Kidney tubule cell (primary cell): ENCODE measurements at regions not wholly inside any gene's neighbourhood (a gene's known extent, or its start where the extent isn't known, plus 50 kb on each side); places are given as distances from the start of the nearest gene placed in this dataset.
A peak's percentile ranks its signal among the peaks of the same experiment; 100 is the strongest.

Experiments
- DNase-seq: peaks from one replicate; pipeline ENCODE4 v3.0.0-alpha.2; 2018; ENCODE audit warnings: low spot score

GRCh38 chr1:36643371-36644270 lies 160.9 kb upstream of the CSF3R start:
- no peak for DNase-seq

- DNase-seq: no peak
These were observed 160.1 kb upstream of the CSF3R start for GRCh38 chr1:36642802-36643201.

DNA sequence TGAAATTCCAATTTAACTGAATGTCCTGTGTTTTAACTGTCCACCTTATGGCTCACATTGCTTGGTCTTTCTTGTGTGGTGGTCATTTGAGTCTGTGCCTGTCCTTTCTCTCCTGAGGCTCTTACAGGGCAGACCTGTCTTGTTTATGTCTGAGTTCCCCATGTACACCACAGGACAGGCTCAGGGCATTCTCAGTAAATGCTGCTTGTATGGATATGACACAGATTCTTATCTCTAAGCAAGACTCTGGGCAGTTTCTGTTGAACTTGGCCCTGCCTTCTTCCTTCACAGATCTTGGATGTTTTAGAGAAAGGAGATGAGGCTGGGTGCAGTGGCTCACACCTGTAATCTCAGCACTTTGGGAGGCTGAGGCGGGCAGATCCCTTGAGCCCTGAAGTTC lies 159.1 kb upstream of the CSF3R start:
- DNase-seq: no peak

DNA sequence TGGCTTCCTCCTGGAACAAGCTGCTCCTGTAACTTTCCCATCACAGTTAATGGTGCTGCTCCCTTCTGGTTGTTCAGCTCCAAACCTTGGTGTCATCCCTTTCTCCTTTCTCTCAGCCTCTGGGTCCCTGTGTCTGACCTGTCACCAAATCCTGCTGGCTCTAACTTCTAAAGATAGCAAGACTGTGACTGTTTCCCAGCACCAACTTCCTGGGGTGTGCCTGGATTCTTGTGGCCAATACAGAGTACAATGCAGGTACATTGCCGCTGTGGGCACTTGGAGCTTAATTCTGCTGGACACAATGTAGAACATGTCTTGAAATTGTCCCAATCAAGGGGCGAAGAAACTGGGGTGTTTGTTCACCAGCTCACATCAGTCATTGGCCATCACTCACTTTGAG lies 156.7 kb upstream of the CSF3R start:
- no peak for DNase-seq

DNA sequence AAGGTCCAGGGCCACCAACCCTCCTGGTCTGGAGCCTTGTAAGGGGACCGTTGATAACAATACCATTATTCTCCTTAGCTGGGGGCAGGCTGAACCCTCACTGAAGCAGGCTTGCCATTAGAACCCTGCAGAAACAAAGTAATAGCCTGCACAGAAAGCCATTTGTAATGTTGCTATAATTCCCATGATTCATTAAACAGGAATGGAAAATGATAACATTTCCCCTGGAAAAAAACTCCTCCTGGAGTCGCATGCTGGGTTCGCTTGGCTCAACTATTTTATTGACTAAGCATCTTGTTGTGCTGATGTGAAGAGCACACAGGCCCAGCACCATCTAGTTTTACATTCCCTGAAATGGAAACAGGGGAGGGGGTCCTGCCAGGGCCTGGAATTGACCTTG lies 155.6 kb upstream of the CSF3R start:
- DNase-seq: no peak

DNA sequence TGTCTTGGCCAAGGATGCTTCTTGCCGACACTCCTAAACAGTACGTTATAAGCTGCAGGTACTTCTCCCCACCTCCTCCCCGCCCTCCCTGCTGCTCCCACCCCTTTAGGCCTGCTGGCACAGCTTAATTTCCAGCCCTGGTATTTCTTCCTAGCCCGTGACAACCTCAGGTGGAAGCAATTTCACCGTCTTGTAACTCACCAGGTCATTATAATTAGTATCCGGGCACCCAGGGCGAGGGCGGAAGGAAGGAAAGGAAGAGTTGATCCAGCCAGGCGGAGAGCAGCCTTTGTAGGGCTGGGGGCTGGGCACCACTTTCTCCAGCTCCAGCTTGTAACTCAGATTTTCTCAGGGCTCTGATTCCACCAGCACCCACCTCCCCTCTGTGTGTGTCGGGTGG lies 153.5 kb upstream of the CSF3R start:
- DNase-seq: no peak

DNA sequence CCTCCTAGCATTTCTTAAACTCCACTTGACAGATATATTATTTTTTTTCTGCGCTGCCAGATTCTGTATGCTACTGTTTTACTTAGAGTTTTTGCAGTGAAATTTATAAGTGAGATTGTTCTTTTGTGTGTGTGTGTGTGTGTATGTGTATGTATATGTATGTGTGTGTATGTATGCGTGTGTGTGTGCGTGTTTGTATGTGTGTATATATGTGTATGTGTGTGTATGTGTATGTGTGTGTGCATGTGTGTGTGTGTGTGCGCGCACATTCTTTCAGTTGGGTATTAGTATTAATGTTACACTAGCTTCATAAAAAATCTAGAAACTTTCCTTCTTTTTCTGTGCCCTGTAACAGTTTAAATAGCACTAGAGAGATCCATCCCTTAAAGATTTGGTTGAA lies 152.6 kb upstream of the CSF3R start:
- no peak for DNase-seq

- DNase-seq: no peak
These were observed 146.1 kb upstream of the CSF3R start for GRCh38 chr1:36628804-36629203.

GRCh38 chr1:36626435-36626834 lies 143.7 kb upstream of the CSF3R start:
- DNase-seq: no peak

DNA sequence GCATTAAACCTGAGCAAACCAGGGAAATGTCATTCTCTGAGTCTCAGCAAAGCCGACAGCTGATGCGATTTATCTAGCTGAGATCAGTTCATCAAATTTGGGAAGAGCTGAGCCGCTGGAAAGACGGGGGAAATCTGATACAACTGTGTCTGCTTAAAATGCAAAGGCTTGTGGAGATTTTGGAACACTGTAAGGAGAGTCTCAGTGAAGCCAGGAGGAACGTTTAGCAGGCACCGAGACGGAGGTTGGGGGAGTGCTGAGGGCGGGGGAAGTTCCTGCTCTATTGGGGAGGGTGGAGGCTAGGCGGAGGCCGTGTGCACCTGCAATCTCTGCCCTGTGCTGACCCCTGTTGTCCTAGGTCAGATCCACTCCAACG lies 143.2 kb upstream of the CSF3R start:
- no peak for DNase-seq

- DNase-seq: no peak
These were observed 142.7 kb upstream of the CSF3R start for GRCh38 chr1:36625253-36625934.

GRCh38 chr1:36624466-36624865 lies 141.8 kb upstream of the CSF3R start:
- no peak for DNase-seq

DNA sequence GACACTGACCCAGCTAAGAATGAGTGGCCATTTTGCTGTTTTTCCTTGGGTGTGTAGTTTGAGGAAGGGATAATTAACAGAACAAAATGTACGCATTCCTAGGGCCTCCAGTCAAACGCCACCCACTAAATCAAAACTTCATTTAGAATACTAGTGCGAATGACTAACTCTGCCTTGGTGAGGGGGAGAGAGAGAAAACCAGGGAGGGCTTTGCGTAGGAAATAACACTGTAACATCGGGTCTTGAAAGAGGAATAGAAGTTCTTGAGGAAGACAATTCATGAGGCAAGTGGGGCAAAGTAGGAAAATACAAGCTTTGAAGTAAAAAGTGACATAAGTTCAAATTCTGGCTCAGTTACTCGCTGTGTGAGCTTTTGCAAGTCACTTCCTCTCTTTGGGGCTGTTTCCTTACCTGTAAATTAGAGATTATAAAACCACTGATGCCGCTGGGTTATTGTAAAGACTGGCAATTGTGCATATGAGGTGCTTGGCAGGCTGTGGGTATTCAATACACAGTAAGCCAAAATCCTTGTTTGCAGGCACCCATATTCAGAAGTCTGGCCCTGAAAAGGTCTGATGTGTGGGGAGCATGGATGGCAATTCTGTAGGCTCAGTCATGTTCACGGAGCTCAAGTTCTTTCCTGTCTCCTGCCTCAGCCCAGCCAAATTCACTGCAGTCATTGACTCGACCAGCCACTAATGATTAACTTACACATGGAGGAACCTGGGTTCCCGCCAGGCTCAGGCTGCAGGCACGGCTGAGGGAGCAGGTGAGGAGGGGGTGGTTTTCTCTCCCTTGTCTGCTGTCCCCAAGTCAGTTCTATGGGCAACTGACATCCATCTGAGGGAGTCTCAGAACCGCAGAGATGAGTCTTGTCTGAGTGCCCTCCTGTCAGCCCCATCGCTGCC lies 140.3 kb upstream of the CSF3R start:
- peak; percentile 61 for DNase-seq

DNA sequence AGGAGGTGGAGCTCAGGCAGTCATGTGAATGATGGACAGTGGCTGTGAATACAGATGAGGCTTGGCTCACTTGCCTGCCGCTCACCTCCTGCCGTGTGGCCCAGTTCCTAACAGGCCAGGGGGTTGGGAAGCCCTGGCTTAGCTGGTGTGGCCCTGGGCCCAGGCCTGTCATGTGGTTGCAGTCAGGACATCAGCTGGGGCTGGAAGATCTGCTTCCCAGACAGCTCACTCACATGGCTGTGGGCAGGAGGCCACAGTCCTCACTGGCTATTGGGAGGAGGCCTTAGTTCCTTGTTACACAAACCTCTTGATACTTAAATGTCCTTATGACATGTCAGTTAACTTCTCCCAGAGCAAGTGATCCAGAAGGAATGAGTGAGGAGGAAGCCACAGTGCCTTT lies 138.8 kb upstream of the CSF3R start:
- DNase-seq: no peak

DNA sequence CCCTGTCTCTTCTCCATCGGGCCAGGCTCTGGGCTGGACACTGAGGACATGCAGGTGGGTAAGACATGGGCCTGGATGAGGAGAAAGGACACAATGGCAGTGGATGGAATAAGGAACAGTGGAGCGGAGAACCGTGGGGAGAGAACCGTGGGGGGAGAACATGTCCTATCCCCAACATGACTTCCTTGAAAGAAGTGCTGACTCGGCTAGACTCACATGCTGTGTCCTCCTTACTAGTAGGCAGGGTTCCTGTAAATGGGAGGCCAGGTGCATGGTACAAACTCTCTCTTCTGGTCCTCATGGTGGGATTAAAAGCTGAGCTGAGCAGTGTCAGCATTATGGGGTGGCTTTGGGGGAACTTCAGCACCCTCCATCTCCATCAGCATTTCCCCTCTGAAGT lies 137.4 kb upstream of the CSF3R start:
- no peak for DNase-seq

DNA sequence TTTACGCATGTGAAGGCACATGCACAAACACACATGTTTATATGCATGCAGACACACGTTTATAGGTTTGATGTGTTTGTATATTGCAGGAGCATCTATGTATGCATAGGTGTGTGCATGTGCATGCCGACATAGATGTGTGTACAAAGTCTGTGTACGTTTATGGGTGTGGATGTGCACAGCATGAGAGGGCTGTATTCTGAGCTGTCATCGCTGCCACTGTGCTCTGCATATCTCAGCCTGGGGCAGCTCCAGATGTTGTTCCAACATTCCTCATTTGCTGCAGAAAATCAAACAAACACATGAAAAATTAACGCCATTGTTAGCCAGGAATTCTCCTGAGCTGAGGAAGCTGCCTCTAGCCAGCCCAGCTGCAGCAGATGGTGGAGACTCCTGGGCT lies 132.3 kb upstream of the CSF3R start:
- no peak for DNase-seq

DNA sequence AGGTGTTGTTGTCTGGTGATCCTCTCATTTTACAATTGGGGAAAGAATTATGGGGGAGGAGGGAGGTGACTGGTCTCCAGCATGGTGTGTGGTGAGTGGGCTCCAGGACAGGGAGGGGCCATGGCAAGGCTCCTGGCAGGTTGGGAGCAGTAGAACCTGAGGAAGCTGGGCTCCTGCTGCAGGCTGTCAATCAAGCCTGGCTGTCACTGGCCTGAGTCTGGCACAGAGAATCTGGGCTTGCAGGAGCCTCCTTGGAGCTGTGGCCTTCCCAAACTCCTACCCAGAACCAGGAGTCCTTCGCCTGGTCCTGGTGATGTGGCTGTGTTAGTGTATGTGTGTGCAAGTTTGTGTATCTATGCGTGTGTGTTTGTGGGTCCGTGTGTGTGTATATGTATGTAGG lies 131.9 kb upstream of the CSF3R start:
- no peak for DNase-seq

DNA sequence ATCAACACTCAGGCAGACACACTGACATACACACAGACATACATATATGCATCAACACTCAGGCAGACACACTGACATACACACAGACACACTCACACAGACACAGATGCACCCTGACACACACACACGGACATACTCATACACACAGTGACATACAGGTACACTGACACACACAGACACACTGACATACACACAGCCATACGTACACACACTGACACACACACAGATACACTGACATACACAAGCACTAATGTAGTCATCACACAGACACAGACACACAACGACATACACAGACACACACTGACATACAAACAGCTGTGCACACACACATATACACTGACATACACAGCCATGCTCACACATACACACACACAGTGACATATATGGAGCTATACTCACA lies 131.0 kb upstream of the CSF3R start:
- no peak for DNase-seq

- DNase-seq: no peak
These were observed 130.2 kb upstream of the CSF3R start for GRCh38 chr1:36612881-36613280.

DNA sequence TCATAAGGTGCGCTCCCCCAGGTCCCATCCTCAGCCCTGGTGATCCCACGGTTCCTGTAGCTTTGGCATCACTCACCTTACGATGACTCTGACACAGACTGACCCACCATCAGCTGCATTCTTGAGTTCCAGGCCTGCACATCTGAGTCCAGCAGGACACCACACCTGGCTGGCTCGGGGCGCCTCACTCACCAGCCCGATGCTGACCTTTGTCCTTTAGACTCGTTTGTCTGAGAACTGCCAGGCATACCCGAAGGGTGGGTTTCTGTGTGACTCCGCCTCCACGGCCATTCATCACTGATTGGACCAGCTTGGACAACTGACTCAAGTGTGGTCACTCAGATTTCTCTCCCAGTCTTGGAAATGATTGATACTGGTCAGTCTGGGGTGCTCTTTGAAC lies 129.4 kb upstream of the CSF3R start:
- DNase-seq: no peak

- DNase-seq: peak; percentile 67
These were observed 126.7 kb upstream of the CSF3R start for GRCh38 chr1:36609241-36610027.

DNA sequence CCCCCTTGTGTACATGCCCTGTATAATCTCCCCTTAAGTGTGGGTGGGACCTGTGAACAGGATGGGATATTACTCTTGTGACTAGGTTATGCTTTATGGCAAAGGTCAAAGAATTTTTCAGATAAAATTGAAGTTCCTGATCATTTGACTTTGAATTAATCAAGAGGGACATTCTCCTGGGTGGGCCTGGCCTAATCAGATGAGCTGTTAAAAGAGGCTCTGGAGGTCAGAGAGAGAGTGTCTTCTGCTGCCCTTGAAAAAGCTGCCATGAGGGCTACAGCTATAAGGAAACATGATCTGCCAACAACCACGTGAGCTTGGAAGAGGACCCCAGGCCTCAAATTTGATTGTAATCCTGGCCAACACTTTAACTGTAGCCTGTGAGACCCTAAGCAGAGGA lies 125.6 kb upstream of the CSF3R start:
- DNase-seq: no peak
